ENCODE measurements at regions not wholly inside any gene's neighbourhood (a gene's known extent, or its start where the extent isn't known, plus 50 kb on each side); places are given as distances from the start of the nearest gene placed in this dataset.

DNA sequence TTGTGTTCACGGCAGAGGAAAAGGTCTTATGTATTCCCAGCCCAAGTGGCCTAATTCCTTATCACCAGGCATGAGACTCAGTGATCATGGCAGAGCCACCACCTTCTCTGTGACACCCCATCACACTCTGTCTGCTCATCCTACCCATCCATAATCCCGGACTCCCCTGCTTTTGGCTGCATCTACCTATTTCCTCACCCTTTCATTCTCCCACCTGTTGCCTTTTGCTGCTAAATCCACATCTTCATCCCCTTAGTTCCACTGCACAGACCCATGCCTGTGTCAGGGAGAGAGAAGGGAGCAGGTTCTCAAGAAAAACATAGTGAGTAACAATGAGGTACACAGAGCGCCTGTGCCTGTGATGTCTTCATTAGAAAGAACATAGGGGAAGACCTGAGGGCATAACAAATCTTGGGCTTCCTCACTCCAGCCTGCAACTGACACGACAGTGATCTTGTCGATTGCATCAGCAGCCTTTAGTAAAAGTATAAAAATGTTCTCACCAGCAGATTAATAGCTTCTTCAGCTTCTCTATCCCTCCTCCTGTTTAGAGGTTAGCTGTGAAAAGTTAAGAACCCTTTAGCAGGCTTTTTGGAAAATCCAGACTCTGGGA, 246.5 kb upstream of the SPRED2 start:
- Histone ChIP-seq H3K9me3 (ENCODE audit: insufficient read depth, low read length, severe bottlenecking) (peaks cover 5% of the 10 kb centered on the region), H4K20me1 (ENCODE audit: insufficient read depth, low read length) (no peaks in the 10 kb centered on the region), H3K27ac (ENCODE audit: low read length) (no peak overlapping the region), H3K9ac (ENCODE audit: low read depth, low read length) (no peak overlapping the region), H2AFZ (ENCODE audit: low read depth, low read length) (no peak overlapping the region), H3K4me1 (ENCODE audit: insufficient read depth, low read length) (no peaks in the 10 kb centered on the region), H3K79me2 (ENCODE audit: insufficient read depth, low read length) (no peaks in the 10 kb centered on the region), H3K36me3 (ENCODE audit: insufficient read depth, low read length) (no peaks in the 10 kb centered on the region), H3K27me3 (ENCODE audit: insufficient read depth, low read length, poor library complexity) (no peaks in the 10 kb centered on the region), H3K4me2 (ENCODE audit: insufficient read depth, low read length) (no peak overlapping the region), H3K4me3 (ENCODE audit: low read depth in 1 of 2, low read length in 2 of 2) (no peak overlapping the region)
- DNase-seq: no peak
- ATAC-seq (ENCODE audit: insufficient read depth, low read depth): no peak
- TF ChIP-seq, protein P1, sequence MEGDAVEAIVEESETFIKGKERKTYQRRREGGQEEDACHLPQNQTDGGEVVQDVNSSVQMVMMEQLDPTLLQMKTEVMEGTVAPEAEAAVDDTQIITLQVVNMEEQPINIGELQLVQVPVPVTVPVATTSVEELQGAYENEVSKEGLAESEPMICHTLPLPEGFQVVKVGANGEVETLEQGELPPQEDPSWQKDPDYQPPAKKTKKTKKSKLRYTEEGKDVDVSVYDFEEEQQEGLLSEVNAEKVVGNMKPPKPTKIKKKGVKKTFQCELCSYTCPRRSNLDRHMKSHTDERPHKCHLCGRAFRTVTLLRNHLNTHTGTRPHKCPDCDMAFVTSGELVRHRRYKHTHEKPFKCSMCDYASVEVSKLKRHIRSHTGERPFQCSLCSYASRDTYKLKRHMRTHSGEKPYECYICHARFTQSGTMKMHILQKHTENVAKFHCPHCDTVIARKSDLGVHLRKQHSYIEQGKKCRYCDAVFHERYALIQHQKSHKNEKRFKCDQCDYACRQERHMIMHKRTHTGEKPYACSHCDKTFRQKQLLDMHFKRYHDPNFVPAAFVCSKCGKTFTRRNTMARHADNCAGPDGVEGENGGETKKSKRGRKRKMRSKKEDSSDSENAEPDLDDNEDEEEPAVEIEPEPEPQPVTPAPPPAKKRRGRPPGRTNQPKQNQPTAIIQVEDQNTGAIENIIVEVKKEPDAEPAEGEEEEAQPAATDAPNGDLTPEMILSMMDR (IDR thresholded peaks at IDR 0.05; ENCODE audit: borderline replicate concordance, extremely low read depth, low read length, poor library complexity, severe bottlenecking): no peak
- TF ChIP-seq EZH2 (IDR thresholded peaks at IDR 0.05; ENCODE audit: borderline replicate concordance, low read depth, low read length, severe bottlenecking): no peak

DNA sequence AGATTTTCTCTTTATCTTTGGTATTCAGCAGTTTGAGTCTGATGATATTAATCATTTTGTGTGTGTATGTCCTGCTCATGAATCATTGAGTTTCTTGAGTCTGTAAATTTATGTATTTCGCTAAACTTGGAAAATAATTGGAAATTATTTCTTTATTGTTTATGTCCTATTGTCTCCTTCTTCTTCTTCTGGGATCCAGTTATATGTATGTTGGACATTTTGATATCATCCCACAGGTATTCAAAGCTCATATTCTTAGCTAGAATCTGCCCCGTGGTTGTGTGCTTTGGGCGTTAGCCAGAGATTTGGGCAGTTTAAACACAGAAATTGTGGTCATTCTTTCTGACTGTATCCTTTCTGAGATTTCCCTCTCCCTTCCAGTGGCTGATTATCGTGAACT, 243.0 kb upstream of the SPRED2 start:
- H3K27ac ChIP-seq (ENCODE audit: low read length): no peak overlapping the region
- no peak overlapping the region for H2AFZ ChIP-seq (ENCODE audit: low read depth, low read length)
- TF ChIP-seq, protein P1 (IDR thresholded peaks at IDR 0.05; ENCODE audit: borderline replicate concordance, extremely low read depth, low read length, poor library complexity, severe bottlenecking): no peak
- no peak for TF ChIP-seq EZH2 (IDR thresholded peaks at IDR 0.05; ENCODE audit: borderline replicate concordance, low read depth, low read length, severe bottlenecking)
- no peaks in the 10 kb centered on the region for H3K36me3 ChIP-seq (ENCODE audit: insufficient read depth, low read length)
- H3K4me3 ChIP-seq (ENCODE audit: low read depth in 1 of 2, low read length in 2 of 2): no peak overlapping the region
- ATAC-seq (ENCODE audit: insufficient read depth, low read depth) (no peak), DNase-seq (no peak)
- no peaks in the 10 kb centered on the region for H4K20me1 ChIP-seq (ENCODE audit: insufficient read depth, low read length)
- H3K9ac ChIP-seq (ENCODE audit: low read depth, low read length): no peak overlapping the region
- H3K4me1 ChIP-seq (ENCODE audit: insufficient read depth, low read length): no peaks in the 10 kb centered on the region
- H3K27me3 ChIP-seq (ENCODE audit: insufficient read depth, low read length, poor library complexity): no peaks in the 10 kb centered on the region
- peaks cover 5% of the 10 kb centered on the region for H3K9me3 ChIP-seq (ENCODE audit: insufficient read depth, low read length, severe bottlenecking)
- H3K4me2 ChIP-seq (ENCODE audit: insufficient read depth, low read length): no peak overlapping the region
- no peaks in the 10 kb centered on the region for H3K79me2 ChIP-seq (ENCODE audit: insufficient read depth, low read length)

DNA sequence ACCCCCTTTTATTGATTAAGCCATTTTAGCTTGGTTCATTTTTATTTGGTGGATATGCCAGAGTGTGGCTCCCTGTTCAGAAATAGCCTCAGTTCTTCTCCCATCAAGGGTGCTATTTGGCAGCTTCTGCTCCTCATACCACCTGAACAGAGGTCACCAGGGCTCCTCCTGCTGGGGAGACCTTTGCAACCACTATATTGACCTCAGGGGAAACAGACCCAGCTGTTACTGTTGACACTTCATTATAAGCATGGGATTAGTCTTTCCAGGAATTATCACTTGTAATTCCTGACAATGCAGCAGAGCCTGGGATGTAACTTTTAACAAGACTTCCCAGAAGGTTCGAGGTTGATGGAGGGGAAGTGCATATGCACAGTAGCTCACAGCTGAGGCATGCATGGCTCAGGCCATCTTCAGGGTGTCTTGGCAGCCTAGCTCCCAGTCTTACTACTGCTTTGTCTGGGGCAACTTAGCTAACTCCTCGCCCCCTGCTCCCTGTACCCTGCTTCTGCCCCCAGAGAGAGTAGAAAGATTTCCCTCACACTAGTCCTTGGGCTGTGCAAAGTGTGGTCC, 239.4 kb upstream of the SPRED2 start:
- H3K27ac ChIP-seq (ENCODE audit: low read length): no peak overlapping the region
- H3K9ac ChIP-seq (ENCODE audit: low read depth, low read length): no peak overlapping the region
- H2AFZ ChIP-seq (ENCODE audit: low read depth, low read length): no peak overlapping the region
- TF ChIP-seq, protein P1 (IDR thresholded peaks at IDR 0.05; ENCODE audit: borderline replicate concordance, extremely low read depth, low read length, poor library complexity, severe bottlenecking): no peak
- no peak for TF ChIP-seq EZH2 (IDR thresholded peaks at IDR 0.05; ENCODE audit: borderline replicate concordance, low read depth, low read length, severe bottlenecking)
- H3K79me2 ChIP-seq (ENCODE audit: insufficient read depth, low read length): no peaks in the 10 kb centered on the region
- DNase-seq (no peak), ATAC-seq (ENCODE audit: insufficient read depth, low read depth) (no peak)
- no peaks in the 10 kb centered on the region for H3K4me1 ChIP-seq (ENCODE audit: insufficient read depth, low read length)
- no peaks in the 10 kb centered on the region for H3K27me3 ChIP-seq (ENCODE audit: insufficient read depth, low read length, poor library complexity)
- H3K36me3 ChIP-seq (ENCODE audit: insufficient read depth, low read length): no peaks in the 10 kb centered on the region
- no peaks in the 10 kb centered on the region for H4K20me1 ChIP-seq (ENCODE audit: insufficient read depth, low read length)
- H3K9me3 ChIP-seq (ENCODE audit: insufficient read depth, low read length, severe bottlenecking): peaks cover 5% of the 10 kb centered on the region
- no peak overlapping the region for H3K4me2 ChIP-seq (ENCODE audit: insufficient read depth, low read length)
- no peak overlapping the region for H3K4me3 ChIP-seq (ENCODE audit: low read depth in 1 of 2, low read length in 2 of 2)
